Esophagus squamous epithelium (tissue), 4 donors: ENCODE measurements at regions not wholly inside any gene's neighbourhood (a gene's known extent, or its start where the extent isn't known, plus 50 kb on each side); places are given as distances from the start of the nearest gene placed in this dataset.

Experiments
- CTCF ChIP-seq, 6 experiments: fragments of 450-650 bp in 4 of 6; fragments of 200-600 bp in 2 of 6; sonication (generic) in 2 of 6; IDR thresholded peaks; one replicate each; pipeline ENCODE4 v1.5.1; 2016 to 2019; ENCODE audit warnings: antibody characterized with exemption in 6 of 6, mild to moderate bottlenecking in 4 of 6, moderate library complexity in 4 of 6
- POLR2A ChIP-seq, 4 donors: fragments of 450-650 bp; IDR thresholded peaks; one replicate each; pipeline ENCODE4 v1.6.1; 2017; ENCODE audit warnings: antibody characterized with exemption in 4 of 4, mild to moderate bottlenecking in 4 of 4, moderate library complexity in 3 of 4

- TF ChIP-seq CTCF (IDR thresholded peaks at IDR 0.05) (no peak), POLR2A (IDR thresholded peaks at IDR 0.05) (no peak)
These were observed 1355.1 kb downstream of the HACE1 start for GRCh38 chr6:103504501-103505154.
